Right atrium auricular region (tissue), 2 donors: ENCODE measurements at regions not wholly inside any gene's neighbourhood (a gene's known extent, or its start where the extent isn't known, plus 50 kb on each side); places are given as distances from the start of the nearest gene placed in this dataset.
"Not testable (repeated sequence)": the region's sequence is repeated elsewhere in the genome, so short reads cannot be mapped to it uniquely, and the experiment has no call there.

Experiments
- DNase-seq: peaks from one replicate; pipeline ENCODE4 v3.0.0-alpha.2; 2019; ENCODE audit warnings: low spot score
- H3K27ac ChIP-seq, 2 donors: fragments of 200-600 bp; sonication (generic); 1 replicate in 1 of 2; 2 replicates in 1 of 2; pipeline ENCODE4 v1.5.1; 2016 to 2019
- H3K27me3 ChIP-seq, 2 donors: fragments of 200-600 bp; sonication (generic); one replicate each; pipeline versions ENCODE4 v1.5.1 to v1.6.0; 2017 to 2019
- H3K36me3 ChIP-seq: fragments of 200-600 bp; sonication (generic); one replicate; pipeline ENCODE4 v1.5.1; 2016
- H3K4me1 ChIP-seq, 2 donors: fragments of 200-600 bp; sonication (generic); one replicate each; pipeline versions ENCODE4 v1.5.1 to v1.6.0; 2017 to 2019
- H3K4me3 ChIP-seq, 2 donors: fragments of 200-600 bp; sonication (generic); 1 replicate in 1 of 2; 2 replicates in 1 of 2; pipeline ENCODE4 v1.5.1; 2017 to 2019; ENCODE audit warnings: mild to moderate bottlenecking in 1 of 2, moderate library complexity in 1 of 2
- H3K9me3 ChIP-seq, 2 donors: fragments of 200-600 bp; sonication (generic); one replicate each; pipeline ENCODE4 v1.5.1; 2019
- TF ChIP-seq, protein P1 (sequence below), 2 donors: fragments of 200-600 bp; sonication (generic); IDR thresholded peaks; one replicate each; pipeline ENCODE4 v1.5.1; 2019; ENCODE audit warnings: antibody characterized with exemption in 2 of 2

DNA sequence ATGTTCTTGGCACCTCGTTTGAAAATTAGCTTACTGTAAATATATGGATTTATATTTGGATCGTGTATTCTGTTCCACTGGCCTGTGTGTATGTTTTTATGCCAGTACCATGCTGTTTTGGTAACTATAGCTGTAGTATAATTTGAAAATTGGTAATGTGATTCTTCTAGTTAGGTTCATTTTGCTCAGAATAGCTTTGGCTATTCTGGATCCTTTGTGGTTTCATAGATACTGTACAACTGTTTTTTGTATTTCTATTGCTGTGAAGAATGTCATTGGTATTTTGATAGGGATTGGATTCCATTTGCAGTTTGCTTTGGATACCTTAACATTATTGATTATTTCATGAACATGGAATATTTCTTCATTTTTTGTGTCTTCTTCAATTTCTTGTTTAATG lies 490.2 kb downstream of the BRINP3 start:
- Histone ChIP-seq H3K27ac (no peak overlapping the region), H3K36me3 (no peaks in the 10 kb centered on the region), H3K4me1 (no peaks in the 10 kb centered on the region), H3K4me3 (no peak overlapping the region), H3K27me3 (no peaks in the 10 kb centered on the region), H3K9me3 (peaks cover 0 to 13% of the 10 kb centered on the region in 2 donors)
- no peak for DNase-seq
- TF ChIP-seq, protein P1, sequence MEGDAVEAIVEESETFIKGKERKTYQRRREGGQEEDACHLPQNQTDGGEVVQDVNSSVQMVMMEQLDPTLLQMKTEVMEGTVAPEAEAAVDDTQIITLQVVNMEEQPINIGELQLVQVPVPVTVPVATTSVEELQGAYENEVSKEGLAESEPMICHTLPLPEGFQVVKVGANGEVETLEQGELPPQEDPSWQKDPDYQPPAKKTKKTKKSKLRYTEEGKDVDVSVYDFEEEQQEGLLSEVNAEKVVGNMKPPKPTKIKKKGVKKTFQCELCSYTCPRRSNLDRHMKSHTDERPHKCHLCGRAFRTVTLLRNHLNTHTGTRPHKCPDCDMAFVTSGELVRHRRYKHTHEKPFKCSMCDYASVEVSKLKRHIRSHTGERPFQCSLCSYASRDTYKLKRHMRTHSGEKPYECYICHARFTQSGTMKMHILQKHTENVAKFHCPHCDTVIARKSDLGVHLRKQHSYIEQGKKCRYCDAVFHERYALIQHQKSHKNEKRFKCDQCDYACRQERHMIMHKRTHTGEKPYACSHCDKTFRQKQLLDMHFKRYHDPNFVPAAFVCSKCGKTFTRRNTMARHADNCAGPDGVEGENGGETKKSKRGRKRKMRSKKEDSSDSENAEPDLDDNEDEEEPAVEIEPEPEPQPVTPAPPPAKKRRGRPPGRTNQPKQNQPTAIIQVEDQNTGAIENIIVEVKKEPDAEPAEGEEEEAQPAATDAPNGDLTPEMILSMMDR (IDR thresholded peaks at IDR 0.05), result no peak

DNA sequence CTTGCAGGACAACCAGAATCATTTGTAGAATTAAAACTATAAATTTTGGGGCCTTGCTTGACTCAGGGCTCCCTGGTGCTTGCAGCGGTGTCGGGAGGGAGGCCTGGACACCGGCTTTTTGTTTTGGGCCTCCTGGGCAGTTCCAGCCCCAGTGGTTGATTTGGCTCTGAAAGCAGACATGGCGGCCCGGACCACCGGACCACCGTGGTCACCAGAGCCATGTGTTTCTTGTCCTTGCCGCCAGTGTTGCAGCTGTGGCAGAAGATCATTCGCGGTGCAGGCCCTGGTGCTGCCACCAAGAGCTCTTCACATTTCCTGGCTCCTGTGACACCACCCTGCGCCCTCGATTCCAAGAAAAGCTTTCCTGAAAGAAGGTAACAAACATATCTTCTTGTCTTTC lies 484.8 kb downstream of the BRINP3 start:
- no peak for DNase-seq
- no peak overlapping the region for H3K27ac ChIP-seq
- no peaks in the 10 kb centered on the region for H3K27me3 ChIP-seq
- no peak overlapping the region for H3K4me3 ChIP-seq
- TF ChIP-seq, protein P1 (IDR thresholded peaks at IDR 0.05), result no peak
- no peaks in the 10 kb centered on the region for H3K36me3 ChIP-seq
- H3K4me1 ChIP-seq, result no peaks in the 10 kb centered on the region
- H3K9me3 ChIP-seq, result peaks cover 0 to 22% of the 10 kb centered on the region in 2 donors

DNA sequence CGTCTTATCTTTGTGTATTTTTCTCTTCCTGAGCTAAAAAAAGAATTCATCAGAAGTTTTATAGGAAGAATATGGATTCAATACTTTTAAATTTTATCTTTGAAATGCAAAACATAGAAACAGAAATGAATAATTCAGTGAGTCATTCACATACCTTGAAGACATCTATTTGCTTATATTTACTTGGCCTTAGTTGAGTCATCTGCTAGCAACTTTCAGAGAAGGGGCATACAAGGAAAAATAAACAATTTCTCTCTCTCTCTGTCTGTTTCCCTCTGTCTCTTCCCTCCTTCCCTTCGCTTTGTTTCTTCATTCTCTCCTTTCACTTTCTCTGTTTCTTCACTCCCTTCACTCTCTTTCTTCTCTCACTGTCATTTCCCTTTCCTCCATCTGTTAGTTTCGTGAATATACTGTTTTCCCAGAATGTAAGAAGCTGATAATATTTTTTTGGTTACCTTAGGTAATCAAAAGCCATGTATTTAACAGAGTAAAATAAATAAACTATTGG lies 477.2 kb downstream of the BRINP3 start:
- Histone ChIP-seq H3K27ac (no peak overlapping the region), H3K4me1 (no peaks in the 10 kb centered on the region), H3K27me3 (no peaks in the 10 kb centered on the region), H3K36me3 (no peaks in the 10 kb centered on the region), H3K4me3 (no peak overlapping the region), H3K9me3 (no peaks in the 10 kb centered on the region)
- no peak for DNase-seq
- TF ChIP-seq, protein P1 (IDR thresholded peaks at IDR 0.05), result no peak

DNA sequence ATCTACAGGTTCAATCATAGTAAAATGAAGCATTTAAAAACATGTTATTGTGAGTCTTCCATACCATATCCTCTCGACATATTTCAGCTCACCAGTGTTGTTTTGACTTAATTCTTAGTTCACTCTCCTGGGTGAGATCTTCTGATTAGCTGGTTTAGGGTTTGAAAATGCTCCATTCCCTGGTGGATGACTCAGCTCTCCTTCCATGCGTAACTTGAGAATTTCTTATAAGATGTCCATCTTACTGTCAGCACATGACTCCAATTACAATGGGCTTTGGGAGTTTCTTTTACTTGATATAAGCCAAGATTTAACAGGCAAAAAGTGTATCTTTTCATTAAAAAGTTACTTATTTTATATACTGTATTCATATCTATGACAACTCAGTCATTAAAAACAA lies 476.5 kb downstream of the BRINP3 start:
- H3K4me3 ChIP-seq, result no peak overlapping the region
- H3K27ac ChIP-seq, result no peak overlapping the region
- H3K27me3 ChIP-seq, result no peaks in the 10 kb centered on the region
- no peak for DNase-seq
- TF ChIP-seq, protein P1 (IDR thresholded peaks at IDR 0.05), result no peak
- no peaks in the 10 kb centered on the region for H3K4me1 ChIP-seq
- H3K9me3 ChIP-seq, result no peaks in the 10 kb centered on the region
- no peaks in the 10 kb centered on the region for H3K36me3 ChIP-seq

DNA sequence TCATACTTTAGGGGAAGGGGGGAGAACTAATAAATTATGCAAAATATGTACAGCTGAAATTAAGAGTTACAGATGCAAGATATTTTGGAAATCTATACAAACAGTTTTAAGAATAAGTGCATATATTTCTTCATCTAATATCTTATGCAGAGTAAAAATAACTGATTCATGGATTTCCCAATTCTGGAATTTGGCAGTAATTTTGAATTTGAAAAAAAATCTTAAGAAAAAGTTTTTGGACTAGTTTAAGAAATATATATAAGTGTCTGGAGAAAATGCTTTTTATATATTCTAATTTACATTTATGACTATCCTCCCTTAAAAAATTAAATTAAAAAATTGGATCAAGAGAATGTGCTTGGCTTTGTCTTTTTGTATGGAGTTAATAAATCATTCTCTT lies 474.3 kb downstream of the BRINP3 start:
- Histone ChIP-seq H3K27me3 (no peaks in the 10 kb centered on the region), H3K36me3 (no peaks in the 10 kb centered on the region), H3K4me1 (no peaks in the 10 kb centered on the region), H3K4me3 (no peak overlapping the region), H3K9me3 (no peaks in the 10 kb centered on the region), H3K27ac (no peak overlapping the region)
- no peak for DNase-seq
- TF ChIP-seq, protein P1 (IDR thresholded peaks at IDR 0.05), result no peak

DNA sequence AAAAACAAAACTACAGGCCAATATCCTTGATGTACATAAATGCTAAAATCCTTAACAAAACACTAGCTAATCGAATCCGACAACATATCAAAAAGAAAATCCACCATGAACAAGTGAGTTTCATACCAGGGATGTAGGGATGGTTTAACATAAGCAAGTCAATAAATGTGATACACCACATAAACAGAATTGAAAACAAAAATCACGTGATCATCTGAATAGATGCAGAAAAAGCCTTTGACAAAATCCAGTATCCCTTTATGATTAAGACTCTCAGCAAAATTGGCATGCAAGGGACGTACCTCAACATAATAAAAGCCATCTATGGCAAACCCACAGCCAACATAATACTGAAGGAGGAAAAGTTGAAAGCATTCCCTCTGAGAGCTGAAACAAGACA lies 466.1 kb downstream of the BRINP3 start:
- H3K9me3 ChIP-seq, result no peaks in the 10 kb centered on the region
- H3K4me1 ChIP-seq, result no peaks in the 10 kb centered on the region
- H3K4me3 ChIP-seq, result no peak overlapping the region
- H3K36me3 ChIP-seq, result no peaks in the 10 kb centered on the region
- DNase-seq, result no peak
- H3K27me3 ChIP-seq, result no peaks in the 10 kb centered on the region
- TF ChIP-seq, protein P1 (IDR thresholded peaks at IDR 0.05), result no peak
- H3K27ac ChIP-seq, result no peak overlapping the region

DNA sequence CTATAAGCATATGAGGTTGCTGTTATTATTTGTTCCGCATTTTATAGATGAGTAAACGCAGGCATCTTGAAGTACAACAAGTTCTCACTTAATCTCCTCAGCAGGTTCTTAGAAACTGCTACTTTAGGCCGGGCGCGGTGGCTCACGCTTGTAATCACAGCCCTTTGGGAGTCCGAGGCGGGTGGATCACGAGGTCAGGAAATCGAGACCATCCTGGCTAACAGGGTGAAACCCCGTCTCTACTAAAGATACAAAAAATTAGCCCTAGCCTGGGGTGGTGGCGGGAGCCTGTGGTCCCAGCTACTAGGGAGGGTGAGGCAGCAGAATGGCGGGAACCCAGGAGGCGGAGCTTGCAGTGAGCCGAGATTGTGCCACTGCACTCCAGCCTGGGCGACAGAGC lies 458.5 kb downstream of the BRINP3 start:
- H3K4me3 ChIP-seq, H3K36me3 ChIP-seq, H3K4me1 ChIP-seq, H3K9me3 ChIP-seq, DNase-seq, H3K27ac ChIP-seq, H3K27me3 ChIP-seq: not testable (repeated sequence)
